PC-9 (cell line): ENCODE measurements at regions not wholly inside any gene's neighbourhood (a gene's known extent, or its start where the extent isn't known, plus 50 kb on each side); places are given as distances from the start of the nearest gene placed in this dataset.

Experiments
- CTCF ChIP-seq: fragments of 200-600 bp; sonication (generic); conservative IDR thresholded peaks from 2 replicates; pipeline ENCODE4 v1.6.1; 2017; ENCODE audit warnings: mixed run types, antibody characterized with exemption, mild to moderate bottlenecking, moderate library complexity
- EZH2 ChIP-seq: fragments of 200-600 bp; sonication (generic); IDR thresholded peaks from 2 replicates; pipeline ENCODE4 v1.8.0; 2017; ENCODE audit warnings: antibody characterized with exemption, low read depth

DNA sequence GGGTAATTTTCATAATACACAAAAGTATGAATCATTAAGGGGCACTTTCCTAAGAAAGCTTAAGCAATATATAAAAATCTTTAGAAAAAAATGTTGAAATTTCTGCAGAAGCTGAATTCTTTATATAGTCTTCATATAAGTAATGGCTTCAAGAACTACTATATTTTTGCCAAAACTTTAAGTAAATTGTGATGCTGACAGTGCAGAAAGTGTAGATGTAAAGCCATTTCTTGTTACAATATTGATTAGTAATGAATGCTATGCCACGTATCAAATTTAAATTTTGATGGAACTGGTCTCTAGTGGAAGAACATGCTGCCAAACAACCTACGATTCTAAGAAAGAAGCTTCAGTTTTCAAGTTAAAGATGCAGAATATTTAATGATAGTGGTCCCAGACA, 1210.0 kb downstream of the SLITRK1 start:
- TF ChIP-seq EZH2 (no peak), CTCF (no peak)
